ENCODE measurements at regions not wholly inside any gene's neighbourhood (a gene's known extent, or its start where the extent isn't known, plus 50 kb on each side); places are given as distances from the start of the nearest gene placed in this dataset.

GRCh38 chr3:182451871-182452270 is 341.4 kb upstream of the ATP11B start:
- Histone ChIP-seq H4K20me1 (ENCODE audit: insufficient read depth) (no peaks in the 10 kb centered on the region), H3K9ac (no peak overlapping the region), H3K4me1 (ENCODE audit: control insufficient read depth in 1 of 2, insufficient read depth in 2 of 2, low read depth in 1 of 2, low read length in 1 of 2) (no peaks in the 10 kb centered on the region), H3K36me3 (replicated peaks in 1 of 2; ENCODE audit: control insufficient read depth in 1 of 2, insufficient read depth in 2 of 2, low read length in 1 of 2) (no peaks in the 10 kb centered on the region), H3K4me3 (ENCODE audit: low read depth in 2 of 2, low read length in 1 of 2) (no peak overlapping the region), H3K9me3 (no peaks in the 10 kb centered on the region), H2AFZ (ENCODE audit: low read depth) (no peak overlapping the region), H3K4me2 (no peak overlapping the region), H3K79me2 (ENCODE audit: insufficient read depth) (no peaks in the 10 kb centered on the region), H3K9me2 (no peaks in the 10 kb centered on the region), H3F3A (replicated peaks; ENCODE audit: insufficient read depth) (no peaks in the 10 kb centered on the region), H3K27me3 (ENCODE audit: insufficient read depth) (no peaks in the 10 kb centered on the region), H3K27ac (ENCODE audit: low read depth in 2 of 2, low read length in 1 of 2) (no peak overlapping the region)
- WGBS (ENCODE audit: low lambda C conversion rate), result 77% methylated on average over 2 of the region's 2 CpGs
- ChIA-PET CTCF (interaction anchor here (0.9 to 1.8 kb wide), 2 partner anchors 14 to 39 kb away, joined by 3 to 4 read pairs; no protein-coding TSS in a partner anchor), POLR2A (no interaction called here)
- no peak for DNase-seq
- TF ChIP-seq RCOR1 (IDR thresholded peaks at IDR 0.05; ENCODE audit: low read length) (no peak), FOXJ3 (CRISPR knock-in tag; IDR thresholded peaks at IDR 0.05) (no peak), CHD2 (IDR thresholded peaks at IDR 0.05; ENCODE audit: low read length, partially characterized antibody) (no peak), FOSL2 (IDR thresholded peaks at IDR 0.05; ENCODE audit: borderline replicate concordance, low read depth) (no peak), FOXM1 (IDR thresholded peaks at IDR 0.05; ENCODE audit: low read depth) (no peak)

GRCh38 chr3:182455011-182455410 is 338.3 kb upstream of the ATP11B start:
- Histone ChIP-seq H3K27me3 (ENCODE audit: insufficient read depth) (no peaks in the 10 kb centered on the region), H3K4me3 (ENCODE audit: low read depth in 2 of 2, low read length in 1 of 2) (no peak overlapping the region), H2AFZ (ENCODE audit: low read depth) (no peak overlapping the region), H3K79me2 (ENCODE audit: insufficient read depth) (no peaks in the 10 kb centered on the region), H3F3A (replicated peaks; ENCODE audit: insufficient read depth) (no peaks in the 10 kb centered on the region), H3K4me1 (ENCODE audit: control insufficient read depth in 1 of 2, insufficient read depth in 2 of 2, low read depth in 1 of 2, low read length in 1 of 2) (no peaks in the 10 kb centered on the region), H3K9me3 (no peaks in the 10 kb centered on the region), H4K20me1 (ENCODE audit: insufficient read depth) (no peaks in the 10 kb centered on the region), H3K27ac (ENCODE audit: low read depth in 2 of 2, low read length in 1 of 2) (no peak overlapping the region), H3K9me2 (no peaks in the 10 kb centered on the region), H3K4me2 (no peak overlapping the region), H3K36me3 (replicated peaks in 1 of 2; ENCODE audit: control insufficient read depth in 1 of 2, insufficient read depth in 2 of 2, low read length in 1 of 2) (no peaks in the 10 kb centered on the region), H3K9ac (no peak overlapping the region)
- ChIA-PET POLR2A (no interaction called here), CTCF (no interaction called here)
- no peak for TF ChIP-seq SMC3 (IDR thresholded peaks at IDR 0.05; ENCODE audit: low read depth, low read length)
- no peak for TF ChIP-seq ELF1 (IDR thresholded peaks at IDR 0.05)
- no peak for TF ChIP-seq REST (IDR thresholded peaks at IDR 0.05; ENCODE audit: low read depth, low read length)
- no peak for TF ChIP-seq MXI1 (IDR thresholded peaks at IDR 0.05; ENCODE audit: low read depth, low read length)
- TF ChIP-seq RCOR1 (IDR thresholded peaks at IDR 0.05; ENCODE audit: low read length), result no peak
- no peak for TF ChIP-seq IRF3 (IDR thresholded peaks at IDR 0.05; ENCODE audit: low read depth, low read length)
- no peak for TF ChIP-seq TCF12 (IDR thresholded peaks at IDR 0.05)
- no peak for TF ChIP-seq YY1 (IDR thresholded peaks at IDR 0.05; ENCODE audit: low read depth)
- no peak for TF ChIP-seq EP300 (IDR thresholded peaks at IDR 0.05; ENCODE audit: borderline replicate concordance in 1 of 2, low read depth in 1 of 2, low read length in 1 of 2)
- no peak for TF ChIP-seq RAD21 (IDR thresholded peaks at IDR 0.05; ENCODE audit: low read length)
- no peak for TF ChIP-seq MEF2A (IDR thresholded peaks at IDR 0.05; ENCODE audit: borderline replicate concordance, low read depth)
- no peak for TF ChIP-seq USF1 (IDR thresholded peaks at IDR 0.05; ENCODE audit: borderline replicate concordance, low read depth)
- 41% methylated on average over 3 of the region's 3 CpGs for WGBS (ENCODE audit: low lambda C conversion rate)
- no peak for DNase-seq

All from SK-N-SH (cell line).